GM23338 (cell line): ENCODE measurements at regions not wholly inside any gene's neighbourhood (a gene's known extent, or its start where the extent isn't known, plus 50 kb on each side); places are given as distances from the start of the nearest gene placed in this dataset.
A peak's percentile ranks its signal among the peaks of the same experiment; 100 is the strongest.

ENCODE experiments used
- ATAC-seq: fragments of 200-7000 bp; cut with Tn5 transposase; 3 replicates; pipeline ENCODE4 v1.9.1; 2020
- DNase-seq: peaks from one replicate; pipeline ENCODE4 v3.0.0-alpha.2; 2015; ENCODE audit warnings: low spot score
- H2AFZ ChIP-seq: fragments of 200-600 bp; sonication (generic); 2 replicates; pipeline ENCODE4 v1.8.0; 2016; ENCODE audit warnings: antibody characterized with exemption, mild to moderate bottlenecking, moderate library complexity
- H3F3A ChIP-seq: fragments of 200-600 bp; sonication (generic); replicated peaks from 2 replicates; pipeline ENCODE4 v1.8.0; 2017; ENCODE audit warnings: antibody characterized with exemption, mixed run types, low read depth
- H3K27ac ChIP-seq: fragments of 200-600 bp; sonication (generic); 2 replicates; pipeline ENCODE4 v1.6.1; 2016; ENCODE audit warnings: low read depth
- H3K27me3 ChIP-seq: fragments of 200-600 bp; sonication (generic); 2 replicates; pipeline ENCODE4 v1.8.0; 2016; ENCODE audit warnings: mild to moderate bottlenecking, mixed run types, moderate library complexity; ENCODE audit not compliant: insufficient read depth
- H3K36me3 ChIP-seq: fragments of 200-600 bp; sonication (generic); 2 replicates; pipeline ENCODE4 v1.8.0; 2016; ENCODE audit warnings: mild to moderate bottlenecking; ENCODE audit not compliant: insufficient read depth
- H3K4me1 ChIP-seq: fragments of 200-600 bp; sonication (generic); 2 replicates; pipeline ENCODE4 v1.8.0; 2016; ENCODE audit warnings: mild to moderate bottlenecking, moderate library complexity; ENCODE audit not compliant: insufficient read depth
- H3K4me2 ChIP-seq: fragments of 200-600 bp; sonication (generic); 2 replicates; pipeline ENCODE4 v1.7.1; 2017; ENCODE audit warnings: mixed run types
- H3K4me3 ChIP-seq: fragments of 200-600 bp; sonication (generic); 2 replicates; pipeline ENCODE4 v1.6.1; 2016; ENCODE audit warnings: mixed run types
- H3K79me2 ChIP-seq: fragments of 200-600 bp; sonication (generic); replicated peaks from 2 replicates; pipeline ENCODE4 v1.8.0; 2017; ENCODE audit warnings: mild to moderate bottlenecking; ENCODE audit not compliant: insufficient read depth
- H3K9me2 ChIP-seq: fragments of 200-600 bp; sonication (generic); 2 replicates; pipeline ENCODE4 v1.8.0; 2017; ENCODE audit not compliant: insufficient read depth
- H4K20me1 ChIP-seq: fragments of 200-600 bp; sonication (generic); replicated peaks from 2 replicates; pipeline ENCODE4 v1.8.0; 2017; ENCODE audit warnings: mild to moderate bottlenecking; ENCODE audit not compliant: insufficient read depth
- H3K27ac Mint-ChIP-seq: 2 replicates; pipeline ENCODE4 v1.8.0; 2020; ENCODE audit warnings: inconsistent platforms, mild to moderate bottlenecking, moderate library complexity, mixed read lengths
- H3K27me3 Mint-ChIP-seq: 3 replicates; pipeline ENCODE4 v1.8.0; 2022; ENCODE audit warnings: low read depth, mild to moderate bottlenecking, moderate library complexity, mixed read lengths, inconsistent platforms; ENCODE audit not compliant: insufficient read depth, poor library complexity
- H3K36me3 Mint-ChIP-seq: 3 replicates; pipeline ENCODE4 v1.8.0; 2021; ENCODE audit warnings: low read depth, mild to moderate bottlenecking, inconsistent platforms, moderate library complexity, mixed read lengths
- H3K4me1 Mint-ChIP-seq: 3 replicates; pipeline ENCODE4 v1.8.0; 2020; ENCODE audit warnings: mild to moderate bottlenecking, inconsistent platforms, mixed read lengths
- H3K4me3 Mint-ChIP-seq: 3 replicates; pipeline ENCODE4 v1.8.0; 2021; ENCODE audit warnings: moderate library complexity, mild to moderate bottlenecking, inconsistent platforms, mixed read lengths
- H3K9me3 Mint-ChIP-seq: 3 replicates; pipeline ENCODE4 v1.8.0; 2020; ENCODE audit warnings: moderate library complexity, mild to moderate bottlenecking, inconsistent platforms, mixed read lengths
- CREB1 ChIP-seq: fragments of 250-450 bp; sonication (Bioruptor Pico); IDR thresholded peaks from 2 replicates; pipeline ENCODE4 v1.5.0; 2020; ENCODE audit warnings: low read depth, mild to moderate bottlenecking, moderate library complexity
- EZH2phosphoT487 ChIP-seq: fragments of 200-600 bp; sonication (generic); IDR thresholded peaks from one replicate; pipeline ENCODE4 v1.8.1; 2018; ENCODE audit warnings: antibody characterized with exemption; ENCODE audit not compliant: unreplicated experiment
- ZNF331 ChIP-seq: fragments of 250-450 bp; sonication (Bioruptor Pico); IDR thresholded peaks from 2 replicates; pipeline ENCODE4 v1.5.0; 2020; ENCODE audit warnings: low read depth, mild to moderate bottlenecking, moderate library complexity
- TF ChIP-seq, protein P1 (sequence below): fragments of 250-450 bp; sonication (Bioruptor Pico); IDR thresholded peaks from 2 replicates; pipeline ENCODE4 v1.5.0; 2020; ENCODE audit warnings: mild to moderate bottlenecking, moderate library complexity
- TF ChIP-seq, protein P2 (sequence below): IDR thresholded peaks from one replicate; pipeline ENCODE4 v1.6.1; 2018; ENCODE audit warnings: antibody characterized with exemption; ENCODE audit not compliant: unreplicated experiment

DNA sequence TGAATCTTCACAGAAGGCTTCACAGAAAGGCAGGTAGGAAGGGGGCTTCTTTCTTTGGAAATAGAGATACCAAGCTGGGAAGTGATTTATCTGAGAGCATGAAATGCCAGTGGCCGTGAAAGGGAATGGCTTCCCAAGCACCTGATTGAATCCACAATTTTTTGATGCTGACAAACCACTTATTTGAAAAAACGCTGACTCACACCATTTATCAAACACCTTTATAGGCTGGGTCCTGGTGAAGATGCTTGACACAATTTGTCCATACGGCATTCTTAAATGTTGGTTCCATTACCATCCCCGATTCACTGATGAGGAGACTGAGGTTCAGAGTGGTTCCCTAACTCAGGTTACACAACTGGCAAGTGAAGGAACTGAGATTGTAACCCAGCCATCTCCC lies 64.1 kb upstream of the POMGNT2 start:
- peaks cover 5% of the 10 kb centered on the region; the same call in 2 of the 3 replicates for H3K9me3 Mint-ChIP-seq
- DNase-seq (no peak), ATAC-seq (no peak)
- Histone ChIP-seq H3K9me2 (peaks cover 10% of the 10 kb centered on the region; the same call in 1 of the 2 replicates), H3F3A (no peaks in the 10 kb centered on the region), H3K4me1 (peaks cover 9% of the 10 kb centered on the region), H3K79me2 (no peaks in the 10 kb centered on the region), H3K27me3 (no peaks in the 10 kb centered on the region), H4K20me1 (no peaks in the 10 kb centered on the region), H3K4me3 (no peak overlapping the region), H3K27ac (no peak overlapping the region), H3K36me3 (no peaks in the 10 kb centered on the region), H2AFZ (peak overlapping the region; percentile 56; the same call in 1 of the 2 replicates), H3K4me2 (no peak overlapping the region)
- H3K4me1 Mint-ChIP-seq = peaks cover 14% of the 10 kb centered on the region
- H3K36me3 Mint-ChIP-seq = peaks cover 5% of the 10 kb centered on the region; the same call in 1 of the 3 replicates
- TF ChIP-seq EZH2phosphoT487 (no peak), CREB1 (CRISPR knock-in tag) (no peak), ZNF331 (CRISPR knock-in tag) (no peak)
- TF ChIP-seq, protein P1, sequence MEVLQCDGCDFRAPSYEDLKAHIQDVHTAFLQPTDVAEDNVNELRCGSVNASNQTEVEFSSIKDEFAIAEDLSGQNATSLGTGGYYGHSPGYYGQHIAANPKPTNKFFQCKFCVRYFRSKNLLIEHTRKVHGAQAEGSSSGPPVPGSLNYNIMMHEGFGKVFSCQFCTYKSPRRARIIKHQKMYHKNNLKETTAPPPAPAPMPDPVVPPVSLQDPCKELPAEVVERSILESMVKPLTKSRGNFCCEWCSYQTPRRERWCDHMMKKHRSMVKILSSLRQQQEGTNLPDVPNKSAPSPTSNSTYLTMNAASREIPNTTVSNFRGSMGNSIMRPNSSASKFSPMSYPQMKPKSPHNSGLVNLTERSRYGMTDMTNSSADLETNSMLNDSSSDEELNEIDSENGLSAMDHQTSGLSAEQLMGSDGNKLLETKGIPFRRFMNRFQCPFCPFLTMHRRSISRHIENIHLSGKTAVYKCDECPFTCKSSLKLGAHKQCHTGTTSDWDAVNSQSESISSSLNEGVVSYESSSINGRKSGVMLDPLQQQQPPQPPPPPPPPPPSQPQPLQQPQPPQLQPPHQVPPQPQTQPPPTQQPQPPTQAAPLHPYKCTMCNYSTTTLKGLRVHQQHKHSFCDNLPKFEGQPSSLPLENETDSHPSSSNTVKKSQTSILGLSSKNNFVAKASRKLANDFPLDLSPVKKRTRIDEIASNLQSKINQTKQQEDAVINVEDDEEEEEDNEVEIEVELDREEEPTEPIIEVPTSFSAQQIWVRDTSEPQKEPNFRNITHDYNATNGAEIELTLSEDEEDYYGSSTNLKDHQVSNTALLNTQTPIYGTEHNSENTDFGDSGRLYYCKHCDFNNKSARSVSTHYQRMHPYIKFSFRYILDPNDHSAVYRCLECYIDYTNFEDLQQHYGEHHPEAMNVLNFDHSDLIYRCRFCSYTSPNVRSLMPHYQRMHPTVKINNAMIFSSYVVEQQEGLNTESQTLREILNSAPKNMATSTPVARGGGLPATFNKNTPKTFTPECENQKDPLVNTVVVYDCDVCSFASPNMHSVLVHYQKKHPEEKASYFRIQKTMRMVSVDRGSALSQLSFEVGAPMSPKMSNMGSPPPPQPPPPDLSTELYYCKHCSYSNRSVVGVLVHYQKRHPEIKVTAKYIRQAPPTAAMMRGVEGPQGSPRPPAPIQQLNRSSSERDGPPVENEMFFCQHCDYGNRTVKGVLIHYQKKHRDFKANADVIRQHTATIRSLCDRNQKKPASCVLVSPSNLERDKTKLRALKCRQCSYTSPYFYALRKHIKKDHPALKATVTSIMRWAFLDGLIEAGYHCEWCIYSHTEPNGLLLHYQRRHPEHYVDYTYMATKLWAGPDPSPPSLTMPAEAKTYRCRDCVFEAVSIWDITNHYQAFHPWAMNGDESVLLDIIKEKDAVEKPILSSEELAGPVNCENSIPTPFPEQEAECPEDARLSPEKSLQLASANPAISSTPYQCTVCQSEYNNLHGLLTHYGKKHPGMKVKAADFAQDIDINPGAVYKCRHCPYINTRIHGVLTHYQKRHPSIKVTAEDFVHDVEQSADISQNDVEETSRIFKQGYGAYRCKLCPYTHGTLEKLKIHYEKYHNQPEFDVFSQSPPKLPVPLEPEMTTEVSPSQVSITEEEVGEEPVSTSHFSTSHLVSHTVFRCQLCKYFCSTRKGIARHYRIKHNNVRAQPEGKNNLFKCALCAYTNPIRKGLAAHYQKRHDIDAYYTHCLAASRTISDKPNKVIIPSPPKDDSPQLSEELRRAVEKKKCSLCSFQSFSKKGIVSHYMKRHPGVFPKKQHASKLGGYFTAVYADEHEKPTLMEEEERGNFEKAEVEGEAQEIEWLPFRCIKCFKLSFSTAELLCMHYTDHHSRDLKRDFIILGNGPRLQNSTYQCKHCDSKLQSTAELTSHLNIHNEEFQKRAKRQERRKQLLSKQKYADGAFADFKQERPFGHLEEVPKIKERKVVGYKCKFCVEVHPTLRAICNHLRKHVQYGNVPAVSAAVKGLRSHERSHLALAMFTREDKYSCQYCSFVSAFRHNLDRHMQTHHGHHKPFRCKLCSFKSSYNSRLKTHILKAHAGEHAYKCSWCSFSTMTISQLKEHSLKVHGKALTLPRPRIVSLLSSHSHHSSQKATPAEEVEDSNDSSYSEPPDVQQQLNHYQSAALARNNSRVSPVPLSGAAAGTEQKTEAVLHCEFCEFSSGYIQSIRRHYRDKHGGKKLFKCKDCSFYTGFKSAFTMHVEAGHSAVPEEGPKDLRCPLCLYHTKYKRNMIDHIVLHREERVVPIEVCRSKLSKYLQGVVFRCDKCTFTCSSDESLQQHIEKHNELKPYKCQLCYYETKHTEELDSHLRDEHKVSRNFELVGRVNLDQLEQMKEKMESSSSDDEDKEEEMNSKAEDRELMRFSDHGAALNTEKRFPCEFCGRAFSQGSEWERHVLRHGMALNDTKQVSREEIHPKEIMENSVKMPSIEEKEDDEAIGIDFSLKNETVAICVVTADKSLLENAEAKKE (CRISPR knock-in tag) = no peak
- TF ChIP-seq, protein P2, sequence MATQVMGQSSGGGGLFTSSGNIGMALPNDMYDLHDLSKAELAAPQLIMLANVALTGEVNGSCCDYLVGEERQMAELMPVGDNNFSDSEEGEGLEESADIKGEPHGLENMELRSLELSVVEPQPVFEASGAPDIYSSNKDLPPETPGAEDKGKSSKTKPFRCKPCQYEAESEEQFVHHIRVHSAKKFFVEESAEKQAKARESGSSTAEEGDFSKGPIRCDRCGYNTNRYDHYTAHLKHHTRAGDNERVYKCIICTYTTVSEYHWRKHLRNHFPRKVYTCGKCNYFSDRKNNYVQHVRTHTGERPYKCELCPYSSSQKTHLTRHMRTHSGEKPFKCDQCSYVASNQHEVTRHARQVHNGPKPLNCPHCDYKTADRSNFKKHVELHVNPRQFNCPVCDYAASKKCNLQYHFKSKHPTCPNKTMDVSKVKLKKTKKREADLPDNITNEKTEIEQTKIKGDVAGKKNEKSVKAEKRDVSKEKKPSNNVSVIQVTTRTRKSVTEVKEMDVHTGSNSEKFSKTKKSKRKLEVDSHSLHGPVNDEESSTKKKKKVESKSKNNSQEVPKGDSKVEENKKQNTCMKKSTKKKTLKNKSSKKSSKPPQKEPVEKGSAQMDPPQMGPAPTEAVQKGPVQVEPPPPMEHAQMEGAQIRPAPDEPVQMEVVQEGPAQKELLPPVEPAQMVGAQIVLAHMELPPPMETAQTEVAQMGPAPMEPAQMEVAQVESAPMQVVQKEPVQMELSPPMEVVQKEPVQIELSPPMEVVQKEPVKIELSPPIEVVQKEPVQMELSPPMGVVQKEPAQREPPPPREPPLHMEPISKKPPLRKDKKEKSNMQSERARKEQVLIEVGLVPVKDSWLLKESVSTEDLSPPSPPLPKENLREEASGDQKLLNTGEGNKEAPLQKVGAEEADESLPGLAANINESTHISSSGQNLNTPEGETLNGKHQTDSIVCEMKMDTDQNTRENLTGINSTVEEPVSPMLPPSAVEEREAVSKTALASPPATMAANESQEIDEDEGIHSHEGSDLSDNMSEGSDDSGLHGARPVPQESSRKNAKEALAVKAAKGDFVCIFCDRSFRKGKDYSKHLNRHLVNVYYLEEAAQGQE = no peak
- H3K4me3 Mint-ChIP-seq = no peak overlapping the region
- H3K27ac Mint-ChIP-seq = no peak overlapping the region
- no peaks in the 10 kb centered on the region for H3K27me3 Mint-ChIP-seq
